ENCODE measurements at regions not wholly inside any gene's neighbourhood (a gene's known extent, or its start where the extent isn't known, plus 50 kb on each side); places are given as distances from the start of the nearest gene placed in this dataset.

DNA sequence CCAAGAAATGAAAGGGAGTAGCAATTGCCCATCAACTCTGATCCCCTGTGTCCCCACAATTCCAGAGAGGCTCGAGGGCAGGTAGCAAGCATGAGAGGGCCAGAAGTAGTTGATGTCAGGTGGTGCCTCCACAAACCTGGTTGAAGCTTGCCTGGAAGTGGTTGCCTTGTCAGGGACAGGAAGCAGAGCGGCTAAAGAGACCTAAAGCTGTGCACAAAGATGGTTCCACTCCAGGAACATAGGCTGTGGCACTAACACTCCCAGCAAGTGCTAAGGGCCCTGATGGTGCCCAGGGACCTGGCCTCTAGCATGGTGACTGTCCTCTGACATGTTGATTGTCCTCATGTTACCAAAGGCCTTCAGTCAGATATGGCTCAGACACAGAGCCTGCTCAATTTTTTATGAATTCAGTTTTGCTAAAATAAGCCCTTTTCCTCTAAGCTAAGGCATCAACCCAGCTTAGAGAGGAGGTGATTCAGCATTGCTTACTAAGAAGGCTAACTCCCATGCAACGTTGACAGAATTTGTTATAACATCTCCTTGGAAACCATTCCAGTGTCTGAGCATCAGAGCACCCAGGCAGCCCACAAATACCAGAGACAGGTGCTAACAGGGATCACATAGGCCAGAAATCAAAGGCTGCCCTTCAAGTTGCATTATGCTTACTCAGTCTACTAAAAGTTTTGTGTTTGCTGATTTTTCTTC is 196.3 kb upstream of the ARHGAP20 start:
- Histone ChIP-seq H3K4me3 (ENCODE audit: insufficient read depth, low read length, poor library complexity, severe bottlenecking) (no peak overlapping the region), H3K79me2 (ENCODE audit: insufficient read depth, low read length) (no peaks in the 10 kb centered on the region), H3K27me3 (ENCODE audit: low read length) (no peaks in the 10 kb centered on the region), H3K9me3 (ENCODE audit: insufficient read depth, low read length) (no peaks in the 10 kb centered on the region), H3K4me2 (ENCODE audit: low read depth, low read length, poor library complexity, severe bottlenecking) (no peak overlapping the region), H3F3A (ENCODE audit: insufficient read depth) (no peaks in the 10 kb centered on the region), H4K20me1 (ENCODE audit: low read depth, low read length) (no peaks in the 10 kb centered on the region), H2AFZ (ENCODE audit: low read depth, low read length, severe bottlenecking) (no peak overlapping the region), H3K9ac (ENCODE audit: low read length) (no peak overlapping the region), H3K36me3 (ENCODE audit: low read length) (no peaks in the 10 kb centered on the region), H3K9me2 (replicated peaks; ENCODE audit: insufficient read depth, low read length) (no peaks in the 10 kb centered on the region), H3K27ac (ENCODE audit: low read depth, low read length) (no peak overlapping the region)
- TF ChIP-seq, protein P1, sequence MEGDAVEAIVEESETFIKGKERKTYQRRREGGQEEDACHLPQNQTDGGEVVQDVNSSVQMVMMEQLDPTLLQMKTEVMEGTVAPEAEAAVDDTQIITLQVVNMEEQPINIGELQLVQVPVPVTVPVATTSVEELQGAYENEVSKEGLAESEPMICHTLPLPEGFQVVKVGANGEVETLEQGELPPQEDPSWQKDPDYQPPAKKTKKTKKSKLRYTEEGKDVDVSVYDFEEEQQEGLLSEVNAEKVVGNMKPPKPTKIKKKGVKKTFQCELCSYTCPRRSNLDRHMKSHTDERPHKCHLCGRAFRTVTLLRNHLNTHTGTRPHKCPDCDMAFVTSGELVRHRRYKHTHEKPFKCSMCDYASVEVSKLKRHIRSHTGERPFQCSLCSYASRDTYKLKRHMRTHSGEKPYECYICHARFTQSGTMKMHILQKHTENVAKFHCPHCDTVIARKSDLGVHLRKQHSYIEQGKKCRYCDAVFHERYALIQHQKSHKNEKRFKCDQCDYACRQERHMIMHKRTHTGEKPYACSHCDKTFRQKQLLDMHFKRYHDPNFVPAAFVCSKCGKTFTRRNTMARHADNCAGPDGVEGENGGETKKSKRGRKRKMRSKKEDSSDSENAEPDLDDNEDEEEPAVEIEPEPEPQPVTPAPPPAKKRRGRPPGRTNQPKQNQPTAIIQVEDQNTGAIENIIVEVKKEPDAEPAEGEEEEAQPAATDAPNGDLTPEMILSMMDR (IDR thresholded peaks at IDR 0.05; ENCODE audit: insufficient read depth, low read length, poor library complexity, severe bottlenecking): no peak
- no peak for TF ChIP-seq EZH2phosphoT487 (conservative IDR thresholded peaks at IDR 0.05; ENCODE audit: low read length)

DNA sequence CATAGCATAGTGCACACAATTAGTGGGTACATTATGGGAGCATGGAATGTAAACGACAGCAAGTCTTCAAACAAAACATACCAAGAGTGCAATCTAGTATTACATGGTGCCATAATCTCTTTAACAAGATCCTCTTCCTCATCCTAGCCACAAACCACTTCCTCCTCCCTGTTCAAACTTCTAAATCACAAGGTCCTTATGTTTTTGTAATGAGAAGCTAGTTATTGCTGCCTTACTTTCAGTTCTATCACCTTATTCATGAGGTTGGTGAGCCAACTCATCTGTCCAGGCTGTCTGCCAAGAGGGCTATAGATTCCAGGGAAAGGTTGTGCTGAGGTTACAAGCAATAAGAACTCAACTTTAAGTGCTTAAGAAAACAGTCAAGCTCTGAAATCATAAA is 195.4 kb upstream of the ARHGAP20 start:
- Histone ChIP-seq H3K27ac (ENCODE audit: low read depth, low read length) (no peak overlapping the region), H3F3A (ENCODE audit: insufficient read depth) (no peaks in the 10 kb centered on the region)
- TF ChIP-seq EZH2phosphoT487 (conservative IDR thresholded peaks at IDR 0.05; ENCODE audit: low read length): no peak
- TF ChIP-seq, protein P1 (IDR thresholded peaks at IDR 0.05; ENCODE audit: insufficient read depth, low read length, poor library complexity, severe bottlenecking): no peak

DNA sequence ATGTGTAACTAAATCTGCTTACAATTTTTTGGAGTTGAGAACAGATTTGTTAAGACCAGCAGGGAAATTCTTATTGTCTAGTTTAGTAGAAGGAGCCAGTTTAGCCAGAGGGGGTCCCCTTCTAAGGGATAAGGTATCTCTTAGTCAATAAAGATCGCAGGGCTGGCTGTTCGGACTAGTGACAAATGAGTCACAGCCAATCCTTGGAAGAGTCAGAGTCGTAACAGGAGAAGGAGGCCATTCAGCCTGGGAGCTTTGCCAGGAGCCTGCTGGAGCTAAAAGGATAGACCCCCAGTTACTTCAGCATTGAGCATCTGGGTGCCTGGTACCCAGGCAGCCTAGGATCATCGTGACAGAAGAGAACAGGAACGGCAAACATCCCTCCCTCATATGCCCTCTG is 191.6 kb upstream of the ARHGAP20 start:
- Histone ChIP-seq H3K4me2 (ENCODE audit: low read depth, low read length, poor library complexity, severe bottlenecking) (no peak overlapping the region), H3K27ac (ENCODE audit: low read depth, low read length) (no peak overlapping the region), H3K9me3 (ENCODE audit: insufficient read depth, low read length) (no peaks in the 10 kb centered on the region), H3F3A (ENCODE audit: insufficient read depth) (no peaks in the 10 kb centered on the region), H3K36me3 (ENCODE audit: low read length) (no peaks in the 10 kb centered on the region), H3K4me3 (ENCODE audit: insufficient read depth, low read length, poor library complexity, severe bottlenecking) (no peak overlapping the region), H3K79me2 (ENCODE audit: insufficient read depth, low read length) (no peaks in the 10 kb centered on the region), H4K20me1 (ENCODE audit: low read depth, low read length) (no peaks in the 10 kb centered on the region), H3K27me3 (ENCODE audit: low read length) (no peaks in the 10 kb centered on the region), H2AFZ (ENCODE audit: low read depth, low read length, severe bottlenecking) (no peak overlapping the region), H3K9ac (ENCODE audit: low read length) (no peak overlapping the region), H3K9me2 (replicated peaks; ENCODE audit: insufficient read depth, low read length) (no peaks in the 10 kb centered on the region)
- TF ChIP-seq, protein P1 (IDR thresholded peaks at IDR 0.05; ENCODE audit: insufficient read depth, low read length, poor library complexity, severe bottlenecking): no peak
- no peak for TF ChIP-seq EZH2phosphoT487 (conservative IDR thresholded peaks at IDR 0.05; ENCODE audit: low read length)

More for the DNA sequence above, 195.4 kb upstream of the ARHGAP20 start:
- Histone ChIP-seq H3K9me3 (ENCODE audit: insufficient read depth, low read length) (no peaks in the 10 kb centered on the region), H3K4me3 (ENCODE audit: insufficient read depth, low read length, poor library complexity, severe bottlenecking) (no peak overlapping the region), H3K27me3 (ENCODE audit: low read length) (no peaks in the 10 kb centered on the region), H2AFZ (ENCODE audit: low read depth, low read length, severe bottlenecking) (no peak overlapping the region), H3K9me2 (replicated peaks; ENCODE audit: insufficient read depth, low read length) (no peaks in the 10 kb centered on the region), H3K79me2 (ENCODE audit: insufficient read depth, low read length) (no peaks in the 10 kb centered on the region), H3K9ac (ENCODE audit: low read length) (no peak overlapping the region), H4K20me1 (ENCODE audit: low read depth, low read length) (no peaks in the 10 kb centered on the region), H3K36me3 (ENCODE audit: low read length) (no peaks in the 10 kb centered on the region), H3K4me2 (ENCODE audit: low read depth, low read length, poor library complexity, severe bottlenecking) (no peak overlapping the region)
